Testis (tissue), 2 donors: ENCODE measurements at regions not wholly inside any gene's neighbourhood (a gene's known extent, or its start where the extent isn't known, plus 50 kb on each side); places are given as distances from the start of the nearest gene placed in this dataset.
"Not testable (repeated sequence)": the region's sequence is repeated elsewhere in the genome, so short reads cannot be mapped to it uniquely, and the experiment has no call there.

Experiments
- POLR2A ChIP-seq: fragments of 450-650 bp; IDR thresholded peaks from one replicate; pipeline ENCODE4 v1.6.1; 2017; ENCODE audit warnings: antibody characterized with exemption, mild to moderate bottlenecking, moderate library complexity
- TF ChIP-seq, protein P1 (sequence below), 3 experiments: fragments of 450-650 bp in 2 of 3; fragments of 200-600 bp in 1 of 3; sonication (generic) in 1 of 3; IDR thresholded peaks; one replicate each; pipeline ENCODE4 v1.5.1; 2016 to 2019; ENCODE audit warnings: antibody characterized with exemption in 3 of 3, mild to moderate bottlenecking in 2 of 3, moderate library complexity in 1 of 3

- TF ChIP-seq, protein P1, sequence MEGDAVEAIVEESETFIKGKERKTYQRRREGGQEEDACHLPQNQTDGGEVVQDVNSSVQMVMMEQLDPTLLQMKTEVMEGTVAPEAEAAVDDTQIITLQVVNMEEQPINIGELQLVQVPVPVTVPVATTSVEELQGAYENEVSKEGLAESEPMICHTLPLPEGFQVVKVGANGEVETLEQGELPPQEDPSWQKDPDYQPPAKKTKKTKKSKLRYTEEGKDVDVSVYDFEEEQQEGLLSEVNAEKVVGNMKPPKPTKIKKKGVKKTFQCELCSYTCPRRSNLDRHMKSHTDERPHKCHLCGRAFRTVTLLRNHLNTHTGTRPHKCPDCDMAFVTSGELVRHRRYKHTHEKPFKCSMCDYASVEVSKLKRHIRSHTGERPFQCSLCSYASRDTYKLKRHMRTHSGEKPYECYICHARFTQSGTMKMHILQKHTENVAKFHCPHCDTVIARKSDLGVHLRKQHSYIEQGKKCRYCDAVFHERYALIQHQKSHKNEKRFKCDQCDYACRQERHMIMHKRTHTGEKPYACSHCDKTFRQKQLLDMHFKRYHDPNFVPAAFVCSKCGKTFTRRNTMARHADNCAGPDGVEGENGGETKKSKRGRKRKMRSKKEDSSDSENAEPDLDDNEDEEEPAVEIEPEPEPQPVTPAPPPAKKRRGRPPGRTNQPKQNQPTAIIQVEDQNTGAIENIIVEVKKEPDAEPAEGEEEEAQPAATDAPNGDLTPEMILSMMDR (IDR thresholded peaks at IDR 0.05): not testable (repeated sequence)
- TF ChIP-seq POLR2A: not testable (repeated sequence)
These were observed 102.6 kb upstream of the TRIM77 start for GRCh38 chr11:89607497-89607896.
